Activated gamma-delta T cell treated with Interleukin-2 at 50 U/mL for 16 hours (primary cell): ENCODE measurements at regions not wholly inside any gene's neighbourhood (a gene's known extent, or its start where the extent isn't known, plus 50 kb on each side); places are given as distances from the start of the nearest gene placed in this dataset.
"Not testable (repeated sequence)": the region's sequence is repeated elsewhere in the genome, so short reads cannot be mapped to it uniquely, and the experiment has no call there.

Experiments
- DNase-seq: peaks from one replicate; pipeline ENCODE4 v3.0.0-alpha.2; 2020

DNA sequence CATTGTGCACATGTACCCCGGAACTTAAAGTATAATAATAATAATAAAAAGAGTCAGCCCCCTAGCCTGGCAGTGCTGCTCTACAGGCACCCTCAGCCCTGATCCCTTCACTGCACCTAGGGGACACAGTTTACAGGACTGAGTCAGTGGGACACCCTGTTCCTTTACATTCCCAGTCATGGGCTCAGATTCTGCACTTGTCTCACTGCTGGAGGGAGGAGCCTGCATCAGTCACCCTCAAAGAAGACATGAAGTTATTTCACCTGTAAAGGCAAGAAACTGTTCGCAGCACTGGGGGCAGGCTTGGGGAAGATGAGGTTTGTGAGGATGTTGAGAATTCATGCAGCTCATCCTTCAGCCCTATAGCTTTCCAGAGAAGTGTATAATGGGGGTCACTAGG lies 50.7 kb upstream of the VPREB1 start:
- no peak for DNase-seq

DNA sequence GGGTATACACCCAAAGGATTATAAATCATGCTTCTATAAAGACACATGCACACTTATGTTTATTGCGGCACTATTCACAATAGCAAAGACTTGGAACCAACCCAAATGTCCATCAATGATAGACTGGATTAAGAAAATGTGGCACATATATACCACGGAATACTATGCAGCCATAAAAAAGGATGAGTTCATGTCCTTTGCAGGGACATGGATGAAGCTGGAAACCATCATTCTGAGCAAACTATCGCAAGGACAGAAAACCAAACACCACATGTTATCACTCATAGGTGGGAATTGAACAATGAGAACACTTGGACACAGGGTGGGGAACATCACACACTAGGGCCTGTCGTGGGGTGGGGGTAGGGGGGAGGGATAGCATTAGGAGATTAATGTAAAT lies 51.1 kb upstream of the VPREB1 start:
- DNase-seq = not testable (repeated sequence)

DNA sequence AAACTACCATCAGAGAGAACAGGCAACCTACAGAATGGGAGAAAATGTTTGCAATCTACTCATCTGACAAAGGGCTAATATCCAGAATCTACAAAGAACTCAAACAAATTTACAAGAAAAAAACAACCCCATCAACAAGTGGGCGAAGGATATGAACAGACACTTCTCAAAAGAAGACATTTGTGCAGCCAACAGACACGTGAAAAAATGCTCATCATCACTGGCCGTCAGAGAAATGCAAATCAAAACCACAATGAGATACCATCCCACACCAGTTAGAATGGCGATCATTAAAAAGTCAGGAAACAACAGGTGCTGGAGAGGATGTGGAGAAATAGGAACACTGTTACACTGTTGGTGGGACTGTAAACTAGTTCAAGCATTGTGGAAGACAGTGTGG lies 51.6 kb upstream of the VPREB1 start:
- not testable (repeated sequence) for DNase-seq

DNA sequence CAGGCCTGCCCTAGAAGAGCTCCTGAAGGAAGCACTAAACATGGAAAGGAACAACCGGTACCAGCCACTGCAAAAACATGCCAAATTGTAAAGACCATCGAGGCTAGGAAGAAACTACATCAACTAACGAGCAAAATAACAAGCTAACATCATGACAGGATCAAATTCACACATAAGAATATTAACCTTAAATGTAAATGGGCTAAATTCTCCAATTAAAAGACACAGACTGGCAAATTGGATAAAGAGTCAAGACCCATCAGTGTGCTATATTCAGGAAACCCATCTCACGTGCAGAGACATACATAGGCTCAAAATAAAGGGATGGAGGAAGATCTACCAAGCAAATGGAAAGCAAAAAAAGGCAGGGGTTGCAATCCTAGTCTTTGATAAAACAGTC lies 54.8 kb upstream of the VPREB1 start:
- not testable (repeated sequence) for DNase-seq

DNA sequence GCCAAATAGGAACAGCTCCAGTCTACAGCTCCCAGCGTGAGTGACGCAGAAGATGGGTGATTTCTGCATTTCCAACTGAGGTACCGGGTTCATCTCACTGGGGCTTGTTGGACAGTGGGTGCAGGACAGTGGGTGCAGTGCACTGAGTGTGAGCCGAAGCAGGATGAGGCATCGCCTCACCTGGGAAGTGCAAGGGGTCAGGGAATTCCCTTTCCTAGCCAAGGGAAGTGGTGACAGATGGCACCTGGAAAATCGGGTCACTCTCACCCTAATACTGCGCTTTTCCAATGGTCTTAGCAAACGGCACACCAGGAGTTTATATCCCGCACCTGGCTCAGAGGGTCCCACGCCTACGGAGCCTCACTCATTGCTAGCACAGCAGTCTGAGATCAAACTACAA lies 56.7 kb upstream of the VPREB1 start:
- not testable (repeated sequence) for DNase-seq

DNA sequence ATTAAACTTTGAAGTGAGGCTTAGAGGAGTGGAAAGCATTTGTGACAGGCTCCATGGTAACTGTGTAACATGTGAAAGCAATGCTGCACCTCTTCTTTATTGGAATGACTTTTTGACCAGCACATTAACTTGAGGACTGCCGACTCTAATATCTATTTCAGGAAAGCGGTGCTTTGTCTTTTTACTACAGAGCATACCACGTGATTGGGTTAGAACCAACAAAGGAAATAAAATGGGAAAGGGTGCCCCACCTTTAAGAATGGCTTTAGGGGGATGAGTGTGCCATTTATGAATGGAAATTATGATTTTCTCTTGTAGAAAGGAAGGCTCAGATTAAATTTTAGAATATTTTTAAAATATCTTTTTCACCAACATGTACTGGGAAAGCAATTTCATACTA lies 57.3 kb upstream of the VPREB1 start:
- no peak for DNase-seq

DNA sequence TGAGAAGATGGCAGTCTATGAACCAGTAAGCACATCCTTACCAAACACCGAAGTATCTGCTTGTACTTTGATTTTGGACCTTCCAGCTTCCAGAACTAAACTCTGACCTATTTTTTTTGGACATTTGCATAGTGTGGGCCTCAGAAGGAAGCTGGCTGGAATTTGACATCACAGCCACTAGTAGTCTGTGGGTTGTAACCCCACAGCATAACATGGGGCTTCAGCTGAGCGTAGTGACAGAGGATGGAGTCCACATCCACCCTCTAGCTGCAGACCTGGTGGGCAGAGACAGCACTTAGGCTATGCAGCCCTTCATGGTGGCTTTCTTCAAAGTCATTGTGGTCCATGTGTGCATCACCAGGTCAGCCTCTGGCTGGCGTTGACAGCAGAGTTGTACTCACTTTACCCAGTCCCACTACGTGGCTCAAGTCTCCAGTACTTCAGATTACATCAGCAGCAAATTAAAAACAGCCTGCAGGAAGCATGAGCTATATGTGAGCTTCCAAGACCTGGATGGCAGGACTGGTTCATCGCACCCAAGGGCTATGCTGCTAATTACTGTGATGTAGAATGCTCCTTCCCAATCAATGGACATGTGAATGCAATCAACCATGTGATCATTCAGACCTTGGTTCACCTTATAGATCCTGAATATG lies 58.6 kb upstream of the VPREB1 start:
- DNase-seq = no peak

DNA sequence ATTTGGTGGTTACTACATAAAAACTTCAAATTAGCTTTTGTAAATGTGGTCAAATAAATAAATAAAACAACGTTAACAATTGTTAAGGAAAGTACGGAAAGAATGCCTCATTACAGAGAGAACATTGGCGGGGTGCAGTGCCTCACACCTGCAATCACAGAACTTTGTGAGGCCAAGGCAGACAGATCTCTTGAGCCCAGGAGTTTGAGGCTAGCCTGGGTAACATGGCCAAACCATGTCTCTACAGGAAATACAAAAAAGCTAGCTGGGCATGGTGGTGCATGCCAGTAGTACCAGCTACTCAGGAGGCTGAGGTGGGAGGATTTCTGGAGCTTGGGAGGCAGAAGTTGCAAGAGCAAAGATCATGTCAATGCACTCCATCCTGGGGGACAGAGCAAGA lies 59.4 kb upstream of the VPREB1 start:
- no peak for DNase-seq

DNA sequence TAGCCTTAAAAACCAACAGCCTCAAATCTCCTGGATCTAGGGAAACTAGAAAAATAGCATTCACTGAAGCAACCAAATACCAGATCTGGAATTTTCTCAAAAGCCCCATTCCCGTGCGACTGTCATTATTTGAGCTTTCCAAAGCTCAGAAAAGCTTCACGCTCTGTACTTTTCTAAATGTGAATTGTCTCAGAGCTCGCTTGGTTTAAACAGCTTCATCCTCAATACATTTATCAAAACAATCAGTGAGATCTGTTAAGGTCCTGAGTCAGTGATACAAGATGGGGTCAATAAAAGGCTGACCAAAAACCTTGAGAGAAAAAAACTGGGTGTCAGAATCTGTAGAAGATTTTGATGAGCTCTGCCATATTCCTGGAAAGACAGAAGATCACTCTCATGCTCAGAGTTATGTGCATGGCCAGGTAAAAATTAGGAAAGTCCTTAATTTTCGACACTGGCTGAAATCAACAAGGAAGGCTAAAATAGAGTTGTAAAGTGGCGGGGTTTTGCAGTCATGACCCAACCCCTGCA lies 60.2 kb upstream of the VPREB1 start:
- DNase-seq = no peak

DNA sequence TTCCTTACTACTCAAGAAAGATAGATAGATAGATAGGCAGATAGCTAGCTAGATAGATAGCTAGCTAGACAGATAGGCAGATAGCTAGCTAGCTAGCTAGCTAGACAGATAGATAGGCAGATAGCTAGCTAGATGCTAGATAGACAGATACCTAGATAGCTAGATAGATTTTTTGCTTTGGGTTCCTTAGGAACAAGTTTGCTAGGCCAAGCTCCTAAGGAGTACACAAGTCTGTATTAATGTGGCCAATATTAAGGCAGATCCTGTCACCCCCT lies 61.7 kb upstream of the VPREB1 start:
- DNase-seq = no peak

DNA sequence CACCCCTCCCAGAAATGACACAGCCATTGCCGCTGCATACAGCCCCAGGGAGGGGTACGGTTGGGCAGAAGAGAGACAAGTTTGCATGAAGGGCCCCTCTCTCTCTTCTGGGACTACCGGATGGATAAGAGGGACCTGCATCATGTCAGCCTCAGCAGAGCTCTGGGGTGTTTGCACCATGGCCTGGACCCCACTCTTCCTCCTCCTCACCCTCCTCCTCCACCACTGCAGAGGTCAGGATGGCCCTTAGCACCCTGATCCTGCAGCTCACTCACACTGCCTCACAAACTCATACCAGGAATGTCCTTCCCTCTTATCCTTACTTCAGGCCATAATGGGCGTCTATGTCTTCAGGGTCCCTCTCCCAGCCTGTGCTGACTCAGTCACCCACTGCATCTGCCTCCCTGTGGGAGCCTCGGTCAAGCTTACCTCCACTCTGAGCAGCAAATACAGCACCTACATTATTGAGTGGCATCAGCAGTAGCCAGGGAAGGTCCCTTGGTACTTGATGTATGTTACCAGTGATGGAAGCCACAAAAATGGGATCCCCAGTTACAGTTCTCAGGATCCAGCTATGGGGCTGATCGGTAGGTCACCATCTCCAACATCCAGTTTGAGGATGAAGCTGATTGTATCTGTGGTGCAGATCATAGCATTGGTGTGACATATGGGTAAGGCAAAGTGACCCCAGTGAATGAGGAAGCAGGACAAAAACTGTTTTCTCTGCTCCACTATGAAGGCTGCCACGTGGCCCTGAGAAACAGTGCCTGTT lies 62.2 kb upstream of the VPREB1 start:
- no peak for DNase-seq

DNA sequence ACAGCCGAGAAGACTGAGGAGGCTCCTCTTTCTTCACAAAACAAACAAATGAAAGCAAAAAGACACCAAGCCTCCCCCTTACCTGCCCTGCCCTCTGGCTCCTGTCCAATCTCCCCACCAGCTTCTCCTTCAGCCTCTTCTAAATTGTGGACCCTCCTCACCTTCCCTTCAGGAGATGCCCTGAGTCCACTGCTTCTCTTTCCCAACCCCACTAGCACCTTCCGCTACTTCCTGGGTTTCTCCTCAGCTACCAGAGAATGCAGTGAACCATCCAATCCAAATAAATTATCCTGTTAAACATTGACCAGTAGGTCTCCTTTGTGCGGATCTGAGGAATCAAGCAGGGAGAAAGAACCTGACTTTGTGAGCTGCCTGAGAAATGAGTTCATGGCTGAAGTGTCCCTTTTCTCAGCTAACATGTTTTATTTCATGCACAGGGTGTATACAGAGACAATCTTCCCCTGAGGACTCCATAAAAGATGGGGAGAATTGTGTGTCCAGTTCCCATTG lies 63.2 kb upstream of the VPREB1 start:
- no peak for DNase-seq

DNA sequence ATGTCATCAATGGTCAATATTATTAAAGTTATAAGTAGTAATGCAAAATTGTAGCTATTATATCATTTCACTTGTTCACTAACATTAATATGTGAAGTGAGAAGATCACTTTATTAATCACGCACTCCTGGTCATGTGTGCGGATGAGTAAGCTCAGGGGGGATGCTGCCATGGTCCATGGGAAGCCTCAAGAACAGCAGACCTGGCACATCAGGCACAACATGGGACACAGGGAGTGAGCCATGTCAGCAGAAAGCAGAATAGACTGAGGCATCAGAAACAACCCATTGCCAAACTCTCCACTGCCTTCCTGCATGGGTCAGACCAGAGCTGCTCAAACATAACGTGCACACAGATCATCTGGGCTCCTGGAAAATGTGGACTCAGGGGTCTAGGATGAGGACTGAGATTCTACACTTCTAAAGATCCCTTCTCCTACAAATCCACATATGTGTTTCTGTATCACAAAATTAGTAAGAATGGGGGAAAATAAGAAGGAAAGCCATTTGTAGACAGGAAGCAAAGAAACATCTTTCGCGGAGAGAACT lies 63.8 kb upstream of the VPREB1 start:
- DNase-seq = no peak

DNA sequence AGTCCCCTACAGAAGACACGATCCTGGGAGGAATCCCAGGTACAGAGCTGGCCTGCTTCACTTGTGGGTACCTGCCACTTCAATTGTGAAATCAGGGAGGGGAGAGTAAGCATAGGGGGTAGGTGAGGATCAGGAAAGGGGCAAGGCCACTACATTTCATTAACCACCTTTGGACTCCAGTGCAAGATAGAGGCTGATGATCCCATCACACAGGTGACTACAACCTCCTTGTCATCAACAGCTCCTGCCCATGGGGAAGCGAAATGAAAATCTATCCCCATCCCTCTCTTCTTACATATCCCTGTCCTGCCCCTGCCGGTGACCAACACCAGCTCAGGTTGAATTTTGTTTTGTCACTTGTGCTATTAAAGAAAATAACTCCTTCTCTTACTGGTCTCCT lies 64.7 kb upstream of the VPREB1 start:
- no peak for DNase-seq

DNA sequence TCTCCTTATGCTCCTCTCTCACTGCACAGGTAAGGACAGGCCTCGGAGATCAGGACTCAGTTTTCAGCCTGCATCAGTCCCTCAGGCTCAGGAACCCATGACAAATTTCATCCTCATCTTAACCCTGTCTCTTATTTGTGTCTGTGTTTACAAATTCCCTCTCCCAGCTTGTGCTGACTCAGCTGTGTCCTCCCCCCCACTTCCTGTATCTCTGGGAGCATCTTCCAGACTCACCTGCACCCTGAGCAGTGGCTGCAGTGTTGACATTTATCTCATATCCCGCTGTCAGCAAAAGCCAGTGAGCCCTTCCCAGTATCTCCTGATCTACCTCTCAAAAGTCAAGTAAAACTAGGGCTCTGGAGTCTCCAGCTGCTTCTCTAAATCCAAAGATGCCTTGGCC lies 65.6 kb upstream of the VPREB1 start:
- no peak for DNase-seq

DNA sequence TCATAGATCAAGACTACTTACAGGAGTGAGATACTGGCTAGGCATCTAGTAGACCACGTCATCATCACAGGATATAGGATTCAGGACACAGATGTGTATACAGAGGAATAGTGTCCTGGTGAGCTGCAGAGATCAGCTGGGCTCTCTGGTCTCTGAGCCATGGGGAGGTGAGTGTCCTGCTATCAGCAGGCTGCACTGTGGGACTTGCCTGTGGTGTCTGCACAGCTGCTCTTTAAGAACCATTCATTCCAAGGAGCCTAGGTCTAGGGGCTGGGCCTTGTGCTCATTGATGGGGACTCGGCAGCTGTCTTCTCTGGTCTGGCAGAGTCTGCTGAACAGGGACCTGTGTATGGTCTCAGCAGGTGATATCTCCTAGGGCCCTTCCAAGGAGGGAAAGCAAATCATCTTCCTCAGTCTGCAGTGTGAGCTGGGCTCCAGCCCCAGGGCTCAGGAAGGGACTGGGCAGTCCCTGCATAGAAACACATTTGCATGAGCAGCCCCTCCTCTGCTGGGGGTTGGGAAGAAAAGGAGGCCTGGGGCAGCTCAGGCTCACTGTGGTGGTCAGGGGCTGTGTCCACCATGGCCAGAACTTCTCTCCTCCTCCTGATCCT lies 66.1 kb upstream of the VPREB1 start:
- DNase-seq = no peak

DNA sequence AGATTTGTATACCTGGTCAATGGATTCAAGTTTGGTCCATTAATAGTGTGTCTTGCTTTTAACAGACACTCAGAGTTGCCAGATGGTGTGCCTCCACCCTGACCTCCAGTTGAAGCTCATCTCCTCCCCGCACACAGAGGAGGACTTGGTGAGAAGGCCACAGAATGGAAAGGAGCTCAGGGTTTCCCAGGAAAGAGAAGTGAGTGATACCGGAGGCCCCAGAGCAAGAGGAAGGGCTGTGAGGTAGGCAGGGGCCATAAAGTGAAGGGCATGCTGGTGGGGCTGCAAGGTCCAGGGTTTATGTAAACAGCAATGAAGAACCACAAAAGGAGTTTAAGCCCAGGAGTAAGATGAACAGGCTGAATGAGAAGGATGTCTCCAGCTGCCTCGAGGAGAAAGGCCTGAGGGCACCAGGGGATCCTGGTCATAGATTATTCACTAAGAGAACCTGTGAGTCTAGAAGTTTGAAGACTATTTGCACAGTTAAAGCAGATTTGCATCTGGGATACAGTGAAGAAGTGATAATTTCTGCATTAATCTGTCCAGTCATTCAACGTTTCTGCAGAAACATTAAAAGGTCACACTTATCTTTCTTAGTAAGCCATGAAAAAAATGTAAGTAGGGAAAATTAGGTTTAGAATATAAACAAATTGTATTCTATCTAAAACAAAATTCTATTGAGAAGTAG lies 67.5 kb upstream of the VPREB1 start:
- DNase-seq = no peak

DNA sequence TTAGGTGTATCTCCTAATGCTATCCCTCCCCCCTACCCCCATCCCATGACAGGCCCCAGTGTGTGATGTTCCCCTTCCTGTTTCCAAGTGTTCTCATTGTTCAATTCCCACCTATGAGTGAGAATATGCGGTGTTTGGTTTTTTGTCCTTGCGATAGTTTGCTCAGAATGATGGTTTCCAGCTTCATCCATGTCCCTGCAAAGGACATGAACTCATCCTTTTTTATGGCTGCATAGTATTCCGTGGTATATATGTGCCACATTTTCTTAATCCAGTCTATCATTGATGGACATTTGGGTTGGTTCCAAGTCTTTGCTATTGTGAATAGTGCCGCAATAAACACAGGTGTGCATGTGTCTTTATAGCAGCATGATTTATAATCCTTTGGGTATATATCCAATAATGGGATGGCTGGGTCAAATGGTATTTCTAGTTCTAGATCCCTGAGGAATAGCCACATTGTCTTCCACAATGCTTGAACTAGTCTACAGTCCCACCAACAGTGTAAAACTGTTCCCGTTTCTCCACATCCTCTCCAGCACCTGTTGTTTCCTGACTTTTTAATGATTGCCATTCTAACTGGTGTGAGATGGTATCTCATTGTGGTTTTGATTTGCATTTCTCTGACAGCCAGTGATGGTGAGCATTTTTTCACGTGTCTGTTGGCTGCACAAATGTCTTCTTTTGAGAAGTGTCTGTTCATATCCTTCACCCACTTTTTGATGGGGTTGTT lies 71.5 kb upstream of the VPREB1 start:
- not testable (repeated sequence) for DNase-seq

DNA sequence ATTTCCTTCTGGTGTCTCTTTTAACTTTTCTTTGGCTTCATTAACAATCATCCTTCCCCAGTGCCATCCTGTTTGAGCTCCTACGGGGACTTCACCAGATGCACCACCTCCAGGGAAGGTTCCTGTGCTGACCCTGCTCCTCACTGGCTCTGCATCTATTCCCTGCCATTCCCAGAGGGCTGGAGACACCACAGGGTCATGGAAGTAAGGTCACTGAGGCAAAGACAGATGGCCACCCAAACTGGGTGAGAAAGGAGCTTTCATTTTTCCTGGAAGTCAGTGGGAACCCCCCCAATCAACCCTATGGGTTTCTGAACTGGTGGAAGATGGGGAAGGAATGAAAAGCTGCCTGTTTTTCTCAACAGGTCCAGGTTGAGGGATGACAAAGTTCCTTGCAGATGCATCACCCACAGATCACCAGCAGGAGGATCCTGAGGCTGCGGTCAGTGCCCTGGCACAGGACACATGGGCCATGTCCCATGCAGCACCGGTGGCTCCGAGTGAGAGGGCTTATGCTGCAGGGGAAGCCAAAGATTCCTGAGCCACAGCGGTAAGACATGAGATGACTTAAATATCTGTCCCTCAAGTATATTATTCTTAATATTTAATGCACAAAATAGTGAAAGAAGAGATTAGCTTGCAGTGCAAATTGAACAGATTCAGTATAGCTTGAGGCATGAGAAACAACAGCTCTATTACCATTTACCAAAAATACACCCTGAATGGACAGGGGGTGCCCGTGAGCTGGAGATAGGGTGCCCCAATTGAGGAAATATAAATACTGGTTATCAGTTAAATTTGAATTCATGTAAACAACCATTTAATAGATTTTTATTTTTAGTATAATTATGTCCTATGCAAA lies 73.0 kb upstream of the VPREB1 start:
- no peak for DNase-seq

DNA sequence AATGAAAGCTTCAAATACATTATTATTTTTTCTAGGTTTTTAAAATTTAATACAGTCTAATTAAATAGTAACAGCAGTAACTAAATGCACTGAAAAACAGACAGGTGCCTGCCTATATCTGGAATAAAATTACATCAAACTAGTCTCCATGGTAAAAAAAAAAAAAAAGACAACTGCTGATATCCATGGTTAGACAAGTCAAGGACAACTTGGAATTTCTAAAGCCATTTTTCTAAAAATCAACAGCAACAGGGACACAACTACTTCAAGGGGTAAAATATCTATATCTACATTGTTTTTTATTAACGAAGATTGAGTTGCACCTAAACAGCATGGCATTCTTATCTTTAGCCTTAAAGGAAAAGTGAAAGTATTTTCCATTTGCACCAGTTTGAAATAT lies 74.7 kb upstream of the VPREB1 start:
- DNase-seq = no peak
